ENCODE measurements at regions not wholly inside any gene's neighbourhood (a gene's known extent, or its start where the extent isn't known, plus 50 kb on each side); places are given as distances from the start of the nearest gene placed in this dataset.

GRCh38 chr6:165936660-165937059 is 231.0 kb downstream of the TBXT start:
- Histone ChIP-seq H3K9me2 (ENCODE audit: insufficient read depth) (peaks cover 8% of the 10 kb centered on the region; the same call in 1 of the 2 replicates), H3K27me3 (ENCODE audit: insufficient read depth) (no peaks in the 10 kb centered on the region), H3K79me2 (replicated peaks; ENCODE audit: insufficient read depth) (no peaks in the 10 kb centered on the region), H3K4me3 (no peak overlapping the region), H4K20me1 (replicated peaks; ENCODE audit: insufficient read depth) (no peaks in the 10 kb centered on the region), H3K4me2 (no peak overlapping the region), H3K36me3 (ENCODE audit: insufficient read depth) (no peaks in the 10 kb centered on the region), H3K4me1 (ENCODE audit: insufficient read depth) (no peaks in the 10 kb centered on the region), H3F3A (replicated peaks; ENCODE audit: low read depth) (no peaks in the 10 kb centered on the region), H3K27ac (ENCODE audit: low read depth) (no peak overlapping the region), H2AFZ (no peak overlapping the region)
- no peaks in the 10 kb centered on the region for H3K4me1 Mint-ChIP-seq
- no peak for ATAC-seq
- TF ChIP-seq ETS1 (IDR thresholded peaks at IDR 0.05) (no peak), ZNF462 (CRISPR knock-in tag; IDR thresholded peaks at IDR 0.05) (no peak), CTCF (conservative IDR thresholded peaks at IDR 0.05; ENCODE audit: low read depth in 2 of 2) (no peak), CREB1 (CRISPR knock-in tag; IDR thresholded peaks at IDR 0.05; ENCODE audit: low read depth) (no peak), REST (IDR thresholded peaks at IDR 0.05; ENCODE audit: unreplicated experiment) (no peak), ZNF331 (CRISPR knock-in tag; IDR thresholded peaks at IDR 0.05; ENCODE audit: low read depth) (no peak), ZNF114 (CRISPR knock-in tag; IDR thresholded peaks at IDR 0.05) (no peak), EZH2phosphoT487 (IDR thresholded peaks at IDR 0.05; ENCODE audit: unreplicated experiment) (no peak), POLR2AphosphoS5 (IDR thresholded peaks at IDR 0.05; ENCODE audit: low read depth) (no peak), NANOG (IDR thresholded peaks at IDR 0.05; ENCODE audit: borderline replicate concordance) (no peak), STAT1 (IDR thresholded peaks at IDR 0.05; ENCODE audit: unreplicated experiment) (no peak), JUNB (IDR thresholded peaks at IDR 0.05; ENCODE audit: unreplicated experiment) (no peak)
- H3K4me3 Mint-ChIP-seq = no peak overlapping the region
- H3K36me3 Mint-ChIP-seq (ENCODE audit: low read depth) = no peaks in the 10 kb centered on the region
- peaks cover 2% of the 10 kb centered on the region; the same call in 1 of the 3 replicates for H3K9me3 Mint-ChIP-seq
- no peak overlapping the region for H3K27ac Mint-ChIP-seq
- no peak for DNase-seq (ENCODE audit: low spot score)
- H3K27me3 Mint-ChIP-seq (ENCODE audit: insufficient read depth, low read depth, poor library complexity) = peaks cover 8% of the 10 kb centered on the region

All from GM23338 (cell line).